ENCODE measurements at regions not wholly inside any gene's neighbourhood (a gene's known extent, or its start where the extent isn't known, plus 50 kb on each side); places are given as distances from the start of the nearest gene placed in this dataset.

DNA sequence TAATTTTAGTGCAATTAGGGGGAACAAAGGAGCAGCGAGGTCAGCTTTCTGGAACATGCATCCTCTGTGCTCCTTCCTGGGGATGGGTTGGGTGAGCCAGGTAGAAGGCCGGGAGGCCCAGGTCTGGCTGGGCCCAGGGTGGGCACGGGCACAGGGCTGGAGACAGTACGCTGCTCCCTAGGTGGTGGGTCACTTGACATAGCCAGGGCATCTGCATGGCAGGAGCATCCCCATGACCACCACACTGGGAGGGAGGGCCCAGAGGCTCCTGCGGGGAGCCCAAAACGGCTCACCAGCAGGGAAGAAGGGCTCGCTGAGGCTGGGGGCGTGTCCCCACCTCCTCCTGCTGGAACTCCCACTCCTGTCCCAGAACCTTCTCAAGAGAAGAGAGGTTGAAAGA, 216.8 kb downstream of the NXNL2 start:
- H3K9me3 ChIP-seq (ENCODE audit: control insufficient read depth, insufficient read depth, low read length) = peaks cover 9% of the 10 kb centered on the region
- H3K27ac ChIP-seq (ENCODE audit: low read depth, low read length) = no peak overlapping the region
- H3K4me3 ChIP-seq (ENCODE audit: low read depth, low read length) = no peak overlapping the region
- no peak for TF ChIP-seq CTCF (IDR thresholded peaks at IDR 0.05; ENCODE audit: low read depth, low read length)
- H3K27me3 ChIP-seq (ENCODE audit: control insufficient read depth, insufficient read depth, low read length) = no peaks in the 10 kb centered on the region
- CTCF ChIA-PET = no interaction called here
- POLR2A ChIA-PET = no interaction called here
- DNase-seq (ENCODE audit: low read depth, low spot score) = no peak

- Histone ChIP-seq H3K27me3 (ENCODE audit: control insufficient read depth, insufficient read depth, low read length) (no peaks in the 10 kb centered on the region), H3K4me3 (ENCODE audit: low read depth, low read length) (no peak overlapping the region), H3K27ac (ENCODE audit: low read depth, low read length) (peak overlapping the region; percentile 39), H3K9me3 (ENCODE audit: control insufficient read depth, insufficient read depth, low read length) (peaks cover 9% of the 10 kb centered on the region)
- CTCF ChIA-PET = no interaction called here
- no peak for DNase-seq (ENCODE audit: low read depth, low spot score)
- POLR2A ChIA-PET = interaction anchor here (0.6 to 1.1 kb wide), 2 partner anchors 9 to 170 kb away, joined by 3 to 4 read pairs; no protein-coding TSS in a partner anchor
- no peak for TF ChIP-seq CTCF (IDR thresholded peaks at IDR 0.05; ENCODE audit: low read depth, low read length)
These were observed 218.9 kb downstream of the NXNL2 start for GRCh38 chr9:88753691-88754367.

DNA sequence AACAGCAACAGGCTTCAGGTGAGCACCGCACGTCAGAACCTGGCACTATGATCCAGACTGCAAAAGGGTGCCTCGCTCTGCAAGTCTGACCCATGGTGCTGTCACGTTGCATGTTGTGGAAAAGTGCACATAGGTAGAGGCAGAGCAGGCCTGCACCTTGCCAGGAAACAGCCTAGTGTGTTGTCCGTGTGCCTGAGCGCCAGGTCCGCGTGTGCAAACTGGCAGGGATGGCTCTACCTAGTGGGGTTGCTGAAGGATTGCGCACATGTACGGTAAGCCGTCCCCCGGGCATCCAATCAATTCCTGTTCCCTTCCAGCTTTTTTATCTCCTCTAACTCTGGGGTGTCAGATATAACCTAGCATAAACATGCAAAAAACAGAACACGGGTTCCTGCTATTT, 219.5 kb downstream of the NXNL2 start:
- no peak for DNase-seq (ENCODE audit: low read depth, low spot score)
- Histone ChIP-seq H3K27ac (ENCODE audit: low read depth, low read length) (no peak overlapping the region), H3K27me3 (ENCODE audit: control insufficient read depth, insufficient read depth, low read length) (no peaks in the 10 kb centered on the region), H3K4me3 (ENCODE audit: low read depth, low read length) (no peak overlapping the region), H3K9me3 (ENCODE audit: control insufficient read depth, insufficient read depth, low read length) (peaks cover 9% of the 10 kb centered on the region)
- TF ChIP-seq CTCF (IDR thresholded peaks at IDR 0.05; ENCODE audit: low read depth, low read length) = no peak
- POLR2A ChIA-PET = interaction anchor here (0.6 to 1.1 kb wide), 2 partner anchors 10 to 171 kb away, joined by 3 to 4 read pairs; no protein-coding TSS in a partner anchor
- CTCF ChIA-PET = no interaction called here

DNA sequence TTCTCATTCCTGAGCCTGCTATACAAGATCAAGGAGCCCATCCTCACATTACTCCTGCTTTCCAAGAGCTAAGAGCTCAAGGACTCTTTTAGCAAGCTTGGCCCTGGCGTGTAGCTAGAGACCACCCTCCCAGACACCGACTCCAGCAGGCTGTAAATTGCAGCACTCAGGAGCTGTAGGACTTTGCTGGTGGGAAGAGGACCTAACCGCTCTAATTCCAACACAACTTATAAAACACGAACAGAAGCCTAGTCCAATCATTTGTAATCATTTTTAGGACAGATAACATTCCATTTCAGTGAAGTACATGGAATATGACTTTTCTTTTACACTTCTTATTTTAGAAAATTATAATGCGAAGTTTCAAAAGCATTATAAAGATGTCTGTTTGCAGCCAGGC, 219.9 kb downstream of the NXNL2 start:
- CTCF ChIA-PET = no interaction called here

More for the DNA sequence above, 219.9 kb downstream of the NXNL2 start:
- H3K27ac ChIP-seq (ENCODE audit: low read depth, low read length) = no peak overlapping the region
- peaks cover 9% of the 10 kb centered on the region for H3K9me3 ChIP-seq (ENCODE audit: control insufficient read depth, insufficient read depth, low read length)
- POLR2A ChIA-PET = no interaction called here
- DNase-seq (ENCODE audit: low read depth, low spot score) = no peak
- no peak overlapping the region for H3K4me3 ChIP-seq (ENCODE audit: low read depth, low read length)
- TF ChIP-seq CTCF (IDR thresholded peaks at IDR 0.05; ENCODE audit: low read depth, low read length) = no peak
- no peaks in the 10 kb centered on the region for H3K27me3 ChIP-seq (ENCODE audit: control insufficient read depth, insufficient read depth, low read length)
